SK-N-SH treated with all-trans-retinoic acid at 6 μM for 48 hours (cell line): ENCODE measurements at regions not wholly inside any gene's neighbourhood (a gene's known extent, or its start where the extent isn't known, plus 50 kb on each side); places are given as distances from the start of the nearest gene placed in this dataset.

Source experiments
- ATAC-seq: fragments of 200-7000 bp; cut with Tn5 transposase; 3 replicates; pipeline ENCODE4 v1.9.1; 2020; ENCODE audit warnings: mild to moderate bottlenecking, moderate library complexity
- CSDC2 ChIP-seq: fragments of 250-450 bp; sonication (Bioruptor Pico); IDR thresholded peaks from 2 replicates; pipeline ENCODE4 v1.5.0; 2020; ENCODE audit warnings: mild to moderate bottlenecking, moderate library complexity
- ESRRG ChIP-seq: fragments of 250-450 bp; sonication (Bioruptor Pico); IDR thresholded peaks from 2 replicates; pipeline ENCODE4 v1.6.1; 2021; ENCODE audit warnings: mild to moderate bottlenecking
- GLIS3 ChIP-seq: fragments of 250-450 bp; sonication (Bioruptor Pico); IDR thresholded peaks from 2 replicates; pipeline ENCODE4 v1.5.0; 2020; ENCODE audit warnings: mild to moderate bottlenecking, moderate library complexity
- OSR1 ChIP-seq: fragments of 250-450 bp; sonication (Bioruptor Pico); IDR thresholded peaks from 2 replicates; pipeline ENCODE4 v1.8.0; 2022; ENCODE audit warnings: moderate library complexity, mild to moderate bottlenecking, inconsistent platforms
- SNAI2 ChIP-seq: fragments of 250-450 bp; sonication (Bioruptor Pico); IDR thresholded peaks from 2 replicates; pipeline ENCODE4 v1.5.0; 2020; ENCODE audit warnings: mild to moderate bottlenecking, moderate library complexity
- TCF4 ChIP-seq: fragments of 250-450 bp; sonication (Bioruptor Pico); IDR thresholded peaks from 2 replicates; pipeline ENCODE4 v1.8.0; 2021; ENCODE audit warnings: mild to moderate bottlenecking, moderate library complexity, borderline replicate concordance
- ZC3H10 ChIP-seq: fragments of 250-450 bp; sonication (Bioruptor Pico); IDR thresholded peaks from 2 replicates; pipeline ENCODE4 v1.5.1; 2021; ENCODE audit warnings: mild to moderate bottlenecking, moderate library complexity
- ZFP3 ChIP-seq: fragments of 250-450 bp; sonication (Bioruptor Pico); IDR thresholded peaks from 2 replicates; pipeline ENCODE4 v1.5.0; 2020; ENCODE audit warnings: mild to moderate bottlenecking, moderate library complexity
- ZFP30 ChIP-seq: fragments of 450-650 bp; formaldehyde crosslinking; IDR thresholded peaks from 2 replicates; pipeline ENCODE4 v1.5.0; 2022; ENCODE audit warnings: mild to moderate bottlenecking, moderate library complexity
- ZNF565 ChIP-seq: fragments of 450-650 bp; formaldehyde crosslinking; conservative IDR thresholded peaks from 2 replicates; pipeline ENCODE4 v1.5.0; 2020; ENCODE audit warnings: low read depth, mild to moderate bottlenecking, moderate library complexity
- ZNF8 ChIP-seq: fragments of 450-650 bp; formaldehyde crosslinking; IDR thresholded peaks from 2 replicates; pipeline ENCODE4 v1.5.0; 2020; ENCODE audit warnings: mild to moderate bottlenecking, moderate library complexity
- TF ChIP-seq, protein P1 (sequence below): fragments of 250-450 bp; sonication (Bioruptor Pico); IDR thresholded peaks from 2 replicates; pipeline ENCODE4 v1.5.1; 2021; ENCODE audit warnings: mild to moderate bottlenecking, moderate library complexity
- TF ChIP-seq, protein P2 (sequence below): fragments of 250-450 bp; sonication (Bioruptor Pico); IDR thresholded peaks from 2 replicates; pipeline ENCODE4 v1.8.0; 2021; ENCODE audit warnings: low read depth, mild to moderate bottlenecking, moderate library complexity, borderline replicate concordance
- TF ChIP-seq, protein P3 (sequence below): fragments of 250-450 bp; sonication (Bioruptor Pico); IDR thresholded peaks from 2 replicates; pipeline ENCODE4 v1.5.0; 2020; ENCODE audit warnings: mild to moderate bottlenecking, moderate library complexity

DNA sequence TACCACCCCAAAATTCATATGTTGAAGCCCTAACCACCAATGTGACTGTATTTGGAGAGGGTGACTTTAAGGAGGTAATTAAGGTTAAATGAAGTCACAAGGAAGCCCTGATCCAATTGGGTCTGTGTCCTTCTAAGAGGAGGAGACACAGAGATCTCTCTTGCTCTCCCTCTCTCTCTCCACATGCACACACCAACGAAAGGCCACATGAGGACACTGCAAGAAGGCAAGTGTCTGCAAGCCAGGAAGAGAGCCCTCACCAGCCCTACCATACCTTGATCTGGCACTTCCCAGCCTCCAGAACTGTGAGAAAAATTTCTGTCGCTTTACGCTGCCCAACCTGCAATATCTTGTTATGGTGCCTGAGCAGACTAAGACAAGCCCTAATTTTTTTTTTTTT is 56.0 kb upstream of the NEBL start:
- TF ChIP-seq ESRRG (no peak), ZNF8 (CRISPR knock-in tag) (no peak), ZNF565 (CRISPR knock-in tag) (no peak), SNAI2 (CRISPR knock-in tag) (no peak), ZC3H10 (no peak)
- TF ChIP-seq, protein P1, sequence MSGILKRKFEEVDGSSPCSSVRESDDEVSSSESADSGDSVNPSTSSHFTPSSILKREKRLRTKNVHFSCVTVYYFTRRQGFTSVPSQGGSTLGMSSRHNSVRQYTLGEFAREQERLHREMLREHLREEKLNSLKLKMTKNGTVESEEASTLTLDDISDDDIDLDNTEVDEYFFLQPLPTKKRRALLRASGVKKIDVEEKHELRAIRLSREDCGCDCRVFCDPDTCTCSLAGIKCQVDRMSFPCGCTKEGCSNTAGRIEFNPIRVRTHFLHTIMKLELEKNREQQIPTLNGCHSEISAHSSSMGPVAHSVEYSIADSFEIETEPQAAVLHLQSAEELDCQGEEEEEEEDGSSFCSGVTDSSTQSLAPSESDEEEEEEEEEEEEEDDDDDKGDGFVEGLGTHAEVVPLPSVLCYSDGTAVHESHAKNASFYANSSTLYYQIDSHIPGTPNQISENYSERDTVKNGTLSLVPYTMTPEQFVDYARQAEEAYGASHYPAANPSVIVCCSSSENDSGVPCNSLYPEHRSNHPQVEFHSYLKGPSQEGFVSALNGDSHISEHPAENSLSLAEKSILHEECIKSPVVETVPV (CRISPR knock-in tag) = no peak
- ATAC-seq = no peak

DNA sequence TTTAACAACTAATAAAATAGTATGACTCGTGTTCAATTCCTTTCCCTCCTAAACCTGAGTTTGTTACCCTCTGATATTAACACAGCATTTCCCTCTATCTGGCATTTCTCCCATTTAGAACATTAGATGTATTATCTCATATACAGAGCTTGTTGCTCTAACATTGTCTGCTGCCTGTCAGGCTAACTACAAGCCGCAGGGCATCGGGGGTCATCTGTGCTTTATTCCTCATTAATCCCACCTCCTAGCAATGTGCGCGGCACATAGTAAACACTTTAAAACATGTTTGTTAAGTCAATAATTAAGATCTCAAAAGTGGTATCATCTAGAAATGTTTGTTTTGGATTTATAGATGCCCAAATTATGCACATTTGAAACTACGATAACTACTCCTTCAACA is 52.9 kb upstream of the NEBL start:
- TF ChIP-seq OSR1 (CRISPR knock-in tag) (no peak), GLIS3 (CRISPR knock-in tag) (no peak), TCF4 (CRISPR knock-in tag) (peak; percentile 84), ZFP3 (no peak), CSDC2 (no peak)
- TF ChIP-seq, protein P2, sequence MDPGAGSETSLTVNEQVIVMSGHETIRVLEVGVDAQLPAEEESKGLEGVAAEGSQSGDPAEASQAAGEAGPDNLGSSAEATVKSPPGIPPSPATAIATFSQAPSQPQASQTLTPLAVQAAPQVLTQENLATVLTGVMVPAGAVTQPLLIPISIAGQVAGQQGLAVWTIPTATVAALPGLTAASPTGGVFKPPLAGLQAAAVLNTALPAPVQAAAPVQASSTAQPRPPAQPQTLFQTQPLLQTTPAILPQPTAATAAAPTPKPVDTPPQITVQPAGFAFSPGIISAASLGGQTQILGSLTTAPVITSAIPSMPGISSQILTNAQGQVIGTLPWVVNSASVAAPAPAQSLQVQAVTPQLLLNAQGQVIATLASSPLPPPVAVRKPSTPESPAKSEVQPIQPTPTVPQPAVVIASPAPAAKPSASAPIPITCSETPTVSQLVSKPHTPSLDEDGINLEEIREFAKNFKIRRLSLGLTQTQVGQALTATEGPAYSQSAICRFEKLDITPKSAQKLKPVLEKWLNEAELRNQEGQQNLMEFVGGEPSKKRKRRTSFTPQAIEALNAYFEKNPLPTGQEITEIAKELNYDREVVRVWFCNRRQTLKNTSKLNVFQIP (CRISPR knock-in tag) = no peak
- TF ChIP-seq, protein P3, sequence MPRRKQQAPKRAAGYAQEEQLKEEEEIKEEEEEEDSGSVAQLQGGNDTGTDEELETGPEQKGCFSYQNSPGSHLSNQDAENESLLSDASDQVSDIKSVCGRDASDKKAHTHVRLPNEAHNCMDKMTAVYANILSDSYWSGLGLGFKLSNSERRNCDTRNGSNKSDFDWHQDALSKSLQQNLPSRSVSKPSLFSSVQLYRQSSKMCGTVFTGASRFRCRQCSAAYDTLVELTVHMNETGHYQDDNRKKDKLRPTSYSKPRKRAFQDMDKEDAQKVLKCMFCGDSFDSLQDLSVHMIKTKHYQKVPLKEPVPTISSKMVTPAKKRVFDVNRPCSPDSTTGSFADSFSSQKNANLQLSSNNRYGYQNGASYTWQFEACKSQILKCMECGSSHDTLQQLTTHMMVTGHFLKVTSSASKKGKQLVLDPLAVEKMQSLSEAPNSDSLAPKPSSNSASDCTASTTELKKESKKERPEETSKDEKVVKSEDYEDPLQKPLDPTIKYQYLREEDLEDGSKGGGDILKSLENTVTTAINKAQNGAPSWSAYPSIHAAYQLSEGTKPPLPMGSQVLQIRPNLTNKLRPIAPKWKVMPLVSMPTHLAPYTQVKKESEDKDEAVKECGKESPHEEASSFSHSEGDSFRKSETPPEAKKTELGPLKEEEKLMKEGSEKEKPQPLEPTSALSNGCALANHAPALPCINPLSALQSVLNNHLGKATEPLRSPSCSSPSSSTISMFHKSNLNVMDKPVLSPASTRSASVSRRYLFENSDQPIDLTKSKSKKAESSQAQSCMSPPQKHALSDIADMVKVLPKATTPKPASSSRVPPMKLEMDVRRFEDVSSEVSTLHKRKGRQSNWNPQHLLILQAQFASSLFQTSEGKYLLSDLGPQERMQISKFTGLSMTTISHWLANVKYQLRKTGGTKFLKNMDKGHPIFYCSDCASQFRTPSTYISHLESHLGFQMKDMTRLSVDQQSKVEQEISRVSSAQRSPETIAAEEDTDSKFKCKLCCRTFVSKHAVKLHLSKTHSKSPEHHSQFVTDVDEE = peak; percentile 58; the same call in 1 of the 2 replicates

DNA sequence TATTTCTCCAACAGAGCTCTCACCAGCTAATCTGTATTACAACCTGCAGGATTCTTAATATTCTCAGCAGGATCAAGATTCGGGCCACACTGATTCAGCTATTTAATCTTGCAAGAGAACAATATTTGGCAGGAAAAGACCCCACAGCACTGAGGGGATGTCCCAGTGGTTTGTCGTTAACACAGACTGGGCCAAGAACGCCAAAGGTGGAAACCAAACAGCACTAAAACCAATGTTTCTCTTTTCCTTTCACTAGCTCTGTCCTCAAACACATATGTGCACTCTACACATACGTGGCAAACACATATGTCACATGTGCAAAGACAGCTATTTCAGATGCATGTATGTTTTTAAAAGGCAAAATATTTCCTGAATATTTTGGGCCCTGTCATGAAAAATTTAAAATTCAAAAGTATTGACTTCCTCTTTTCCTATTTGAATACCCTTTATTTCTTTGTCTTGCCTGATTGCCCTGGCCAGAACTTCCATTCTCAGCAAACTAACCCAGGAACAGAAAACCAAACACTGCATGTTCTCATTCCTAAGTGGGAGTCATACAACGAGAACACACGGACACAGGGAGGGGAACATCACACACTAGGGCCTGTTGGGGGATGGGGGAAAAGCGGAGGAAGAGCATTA is 51.7 kb upstream of the NEBL start:
- TF ChIP-seq ESRRG (no peak), ZFP30 (CRISPR knock-in tag) (no peak)

More for the DNA sequence above, 52.9 kb upstream of the NEBL start:
- no peak for ATAC-seq

More for the DNA sequence above, 51.7 kb upstream of the NEBL start:
- ATAC-seq = no peak
